NOMO-1 treated with DMSO at 0.1 percent for 48 hours (cell line): ENCODE measurements at regions not wholly inside any gene's neighbourhood (a gene's known extent, or its start where the extent isn't known, plus 50 kb on each side); places are given as distances from the start of the nearest gene placed in this dataset.

Experiments used
- DNase-seq: peaks from one replicate; lab custom pipeline; 2025; ENCODE audit not compliant: unreplicated experiment; lab: John Stamatoyannopoulos, UW

DNA sequence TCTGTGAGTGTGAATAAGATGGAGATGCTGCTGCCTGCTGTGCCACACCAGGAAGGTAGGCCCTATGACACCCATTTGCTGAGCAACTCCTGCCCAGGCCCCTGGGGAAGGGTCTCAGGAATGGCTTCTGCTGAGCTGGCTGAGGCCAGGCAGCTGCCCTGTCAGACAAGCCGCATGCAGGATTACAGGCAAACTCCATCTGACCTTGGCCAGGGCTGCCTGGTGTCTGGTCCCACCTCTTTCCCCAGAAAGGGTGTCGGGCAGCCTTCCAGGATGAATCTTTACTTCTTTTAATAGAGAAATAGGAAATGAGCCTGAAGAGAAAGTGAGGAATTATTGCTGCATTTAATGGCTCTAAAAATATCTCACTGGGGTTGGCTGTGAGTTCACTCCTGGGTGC, 182.5 kb downstream of the IRX5 start:
- DNase-seq = no peak

DNA sequence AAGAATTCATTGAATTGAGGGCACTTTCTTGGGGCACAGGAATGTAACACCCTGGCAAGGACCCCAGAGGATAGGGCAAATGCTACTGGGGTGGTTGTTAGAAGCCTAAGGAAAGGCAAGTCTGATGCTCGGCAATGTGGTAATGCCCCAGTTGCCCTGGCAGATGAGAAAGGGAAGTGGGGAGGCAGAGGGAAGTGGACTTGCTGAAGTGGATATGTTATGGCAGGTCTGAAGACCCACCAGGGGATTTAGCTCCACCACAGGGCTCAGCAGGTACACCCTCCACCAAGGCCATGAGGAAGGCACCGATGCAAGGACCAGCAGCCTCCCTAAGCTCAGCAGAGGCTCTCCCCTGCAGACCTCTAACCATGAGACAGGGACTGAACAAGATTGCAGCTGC, 184.8 kb downstream of the IRX5 start:
- DNase-seq = peak; percentile 15

DNA sequence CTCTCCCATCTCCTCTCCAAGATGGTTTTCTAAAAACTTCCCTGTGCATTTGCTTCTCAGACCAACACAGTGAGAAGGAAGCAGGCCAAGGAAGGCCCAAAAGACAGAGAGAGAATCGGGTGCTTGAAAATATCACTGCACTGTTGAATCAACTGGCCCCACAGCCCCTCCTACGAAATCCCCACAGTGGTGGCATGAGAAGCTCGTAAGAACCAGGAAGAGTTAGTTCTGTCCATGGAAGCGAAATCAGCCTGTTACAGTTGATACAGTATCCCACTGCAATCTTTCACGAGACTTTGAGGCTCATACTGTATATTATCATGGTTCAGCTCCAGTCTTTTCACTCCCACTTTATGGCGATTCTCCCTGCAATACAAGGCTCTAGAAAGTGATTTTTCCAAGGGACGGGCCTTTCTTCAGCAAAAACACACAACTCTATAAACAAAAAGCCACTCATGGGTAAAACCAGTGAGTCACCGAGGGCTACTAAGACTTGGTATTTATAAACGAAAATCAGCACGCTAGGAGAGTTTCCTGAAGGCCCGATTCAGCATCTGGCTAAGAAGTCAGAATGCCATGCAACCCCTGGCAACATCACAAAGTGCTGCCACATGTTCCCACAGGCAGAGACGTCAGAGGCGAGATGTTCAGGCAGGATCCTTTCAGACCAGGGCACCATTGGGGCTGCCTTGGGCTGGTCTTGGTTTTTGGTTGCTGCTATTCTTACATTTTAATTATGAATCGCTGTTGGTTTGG, 185.7 kb downstream of the IRX5 start:
- DNase-seq = no peak

DNA sequence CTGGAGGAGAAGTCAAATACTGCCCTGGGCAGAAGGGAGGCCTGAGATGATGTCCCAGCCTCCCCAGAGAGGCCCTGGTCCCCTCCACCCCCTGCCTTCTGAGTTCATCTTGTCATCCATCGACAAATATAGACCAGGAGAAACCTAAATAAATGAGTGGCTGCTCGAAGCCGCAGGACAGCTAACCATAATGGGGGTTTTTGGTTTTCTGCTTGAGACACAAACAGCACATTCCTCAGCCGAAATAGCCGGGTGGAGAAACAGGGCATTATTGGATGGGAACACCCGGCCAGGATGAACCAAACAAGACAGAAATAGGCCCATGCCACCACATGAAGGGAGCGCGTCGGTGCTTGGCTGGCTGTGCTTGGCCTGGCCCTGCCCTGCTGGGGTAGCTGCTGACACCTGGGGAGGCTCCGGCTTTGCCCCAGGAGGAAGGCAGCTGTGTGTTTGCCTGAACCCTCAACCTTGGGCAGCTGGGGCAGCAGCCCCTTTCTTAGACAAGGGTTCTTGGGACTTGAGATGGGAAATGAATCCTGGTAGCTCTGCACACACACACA, 188.1 kb downstream of the IRX5 start:
- DNase-seq = no peak

DNA sequence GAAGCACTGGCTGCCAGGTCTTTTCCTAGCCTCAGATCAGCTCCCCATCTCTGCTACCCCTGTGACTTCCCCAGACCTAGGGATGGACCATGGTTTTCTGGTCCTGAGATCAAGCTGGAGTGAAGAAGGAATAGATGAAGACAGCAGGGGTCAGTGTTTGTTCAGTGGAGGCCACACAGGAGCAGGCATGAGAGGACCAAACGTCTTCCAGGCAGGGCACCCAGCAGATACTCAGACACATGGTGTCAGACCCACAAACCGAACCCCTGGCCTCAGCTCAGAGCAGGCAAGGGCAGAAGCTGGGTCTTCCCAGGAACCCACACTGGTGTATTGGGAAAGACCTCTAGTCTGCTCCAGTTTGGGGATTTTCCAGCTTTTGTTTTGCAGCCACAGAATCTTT, 189.7 kb downstream of the IRX5 start:
- DNase-seq = peak; percentile 1

DNA sequence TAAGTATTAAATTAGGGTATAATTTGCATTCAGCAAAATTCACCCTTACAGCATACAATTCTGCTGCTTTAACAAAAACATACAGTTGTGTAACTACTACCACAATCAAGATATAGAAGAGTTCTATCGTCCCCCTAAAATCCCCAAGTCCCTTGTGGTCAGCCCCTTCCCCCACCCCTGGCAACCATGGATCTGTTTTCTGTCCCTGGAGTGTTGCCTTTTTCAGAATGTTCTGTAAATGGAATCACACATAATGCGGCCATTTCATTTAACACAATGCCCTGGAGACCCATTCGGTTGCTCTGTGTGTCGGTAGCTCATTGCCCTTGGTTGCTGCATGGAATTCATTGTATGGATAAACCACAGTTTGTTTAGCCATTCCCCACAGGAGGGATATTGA, 190.2 kb downstream of the IRX5 start:
- no peak for DNase-seq

DNA sequence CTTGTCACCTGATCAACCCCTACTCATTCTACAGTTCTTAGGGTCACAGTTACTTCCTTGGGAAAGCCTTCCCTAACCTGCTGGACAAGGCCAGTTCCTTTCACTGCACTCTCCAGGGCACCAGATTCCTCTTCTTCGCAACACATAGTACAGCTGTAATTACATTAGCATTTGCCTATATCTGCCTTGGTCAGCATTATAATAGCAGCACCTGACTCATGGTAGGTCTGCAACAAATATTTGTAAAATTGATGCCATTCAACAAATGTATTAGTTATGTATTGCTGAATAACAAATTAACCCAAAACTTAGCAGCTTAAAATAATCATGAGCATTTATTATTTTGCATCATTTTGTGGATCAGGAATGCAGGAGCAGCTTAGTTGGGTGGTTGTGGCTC, 193.0 kb downstream of the IRX5 start:
- DNase-seq = no peak

DNA sequence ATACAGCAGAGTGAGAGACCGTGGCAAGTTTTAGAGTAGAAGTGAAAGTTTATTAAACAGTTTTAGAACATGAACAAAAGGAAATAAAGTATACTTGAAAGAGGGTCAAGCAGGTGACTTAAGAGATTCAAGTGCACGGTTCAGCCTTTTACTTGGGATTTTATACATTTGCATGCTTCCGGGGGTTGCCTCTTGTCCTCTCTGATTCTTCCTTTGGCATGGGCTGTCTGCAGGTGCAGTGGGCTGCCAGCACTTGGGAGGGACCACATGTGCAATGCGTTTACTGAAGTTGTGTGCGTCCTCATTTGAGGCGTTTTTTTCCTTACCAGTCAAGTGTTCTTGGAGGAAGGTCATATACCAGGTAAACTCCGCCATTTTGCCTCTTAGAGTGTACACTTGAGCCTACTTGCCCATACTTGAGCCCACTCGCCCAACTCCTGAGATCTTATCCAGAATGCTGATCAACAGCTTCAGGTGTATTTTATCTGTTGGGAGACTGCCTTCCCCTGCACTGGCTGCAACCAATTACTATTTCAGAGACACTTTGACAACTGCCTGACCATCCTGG, 195.2 kb downstream of the IRX5 start:
- DNase-seq = no peak

DNA sequence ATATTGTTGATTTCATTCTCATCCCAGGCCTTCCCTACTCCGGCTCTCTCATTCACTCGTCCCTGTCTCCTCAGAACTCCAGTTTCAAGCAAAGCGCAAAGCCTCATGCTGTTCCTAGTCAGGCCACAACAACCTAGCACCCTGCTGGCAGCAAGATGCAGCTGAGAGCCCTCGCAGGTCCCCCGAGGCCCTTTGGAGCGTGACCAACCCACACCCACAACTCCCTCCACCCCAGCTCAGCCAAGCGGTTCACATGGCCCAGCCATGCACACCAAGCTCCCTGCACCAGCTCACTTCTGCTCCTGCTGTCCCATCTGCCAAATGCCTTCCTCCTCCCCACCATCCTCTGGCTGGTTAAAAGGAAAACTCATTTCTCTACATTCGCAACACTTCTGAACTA, 195.8 kb downstream of the IRX5 start:
- DNase-seq = no peak

DNA sequence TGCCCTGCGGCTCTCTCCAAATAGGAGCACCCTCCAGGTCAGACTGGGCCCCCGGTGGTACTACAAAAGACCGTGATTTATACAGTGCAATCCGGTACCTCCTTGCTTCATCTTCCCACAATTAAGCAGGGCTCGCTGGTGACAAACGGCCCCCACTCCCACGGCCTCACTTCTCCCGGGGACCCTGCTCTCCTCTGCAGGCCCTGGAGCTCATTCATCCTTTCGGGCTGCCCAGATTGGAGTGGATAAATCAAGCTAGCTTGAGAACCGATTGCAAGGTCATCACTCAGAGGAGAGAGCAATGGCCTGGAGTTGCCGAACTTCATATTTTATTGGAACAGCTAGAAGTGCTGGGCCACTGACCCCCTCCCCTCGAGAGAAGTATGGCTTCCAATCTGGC, 193.5 kb upstream of the IRX6 start:
- DNase-seq = no peak

DNA sequence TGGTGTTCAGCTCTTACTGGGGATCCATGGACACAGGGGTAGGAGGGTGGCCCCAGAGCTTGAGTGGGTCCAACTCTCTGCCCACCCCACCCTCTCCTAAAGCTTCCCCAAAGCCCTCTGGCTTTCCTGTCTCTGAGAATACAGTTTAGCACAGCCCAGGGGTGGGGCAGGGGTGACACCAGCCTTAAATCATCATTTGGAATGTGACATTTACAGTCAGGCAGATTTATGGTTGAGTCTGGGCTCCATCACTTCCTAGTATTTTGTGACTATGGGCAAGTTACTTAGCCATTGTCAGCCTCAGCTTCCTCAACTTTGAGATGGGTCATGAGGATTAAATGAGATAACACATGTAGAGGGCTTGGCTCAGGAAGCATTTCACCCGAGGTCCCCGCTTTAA, 193.1 kb upstream of the IRX6 start:
- DNase-seq = no peak

DNA sequence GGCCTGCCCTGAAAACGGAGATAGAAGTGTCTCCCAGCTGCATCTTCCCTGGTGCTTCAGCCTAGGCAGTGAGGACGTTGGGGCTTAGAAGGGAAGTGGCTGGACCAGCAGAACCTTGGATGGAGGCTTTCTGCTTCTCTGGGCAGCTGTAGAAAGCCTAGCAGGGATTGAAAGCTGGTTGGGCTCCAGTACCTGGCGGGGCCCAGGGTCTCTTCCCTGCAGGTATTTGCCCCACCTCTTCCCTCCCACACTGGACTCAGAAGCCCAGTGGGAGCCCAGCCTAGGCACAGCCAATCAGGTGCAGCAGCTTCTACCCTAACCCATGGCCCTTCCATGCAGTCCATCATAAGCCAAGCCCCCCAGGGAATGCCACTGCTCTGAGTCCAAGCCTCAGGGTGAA, 190.3 kb upstream of the IRX6 start:
- no peak for DNase-seq

DNA sequence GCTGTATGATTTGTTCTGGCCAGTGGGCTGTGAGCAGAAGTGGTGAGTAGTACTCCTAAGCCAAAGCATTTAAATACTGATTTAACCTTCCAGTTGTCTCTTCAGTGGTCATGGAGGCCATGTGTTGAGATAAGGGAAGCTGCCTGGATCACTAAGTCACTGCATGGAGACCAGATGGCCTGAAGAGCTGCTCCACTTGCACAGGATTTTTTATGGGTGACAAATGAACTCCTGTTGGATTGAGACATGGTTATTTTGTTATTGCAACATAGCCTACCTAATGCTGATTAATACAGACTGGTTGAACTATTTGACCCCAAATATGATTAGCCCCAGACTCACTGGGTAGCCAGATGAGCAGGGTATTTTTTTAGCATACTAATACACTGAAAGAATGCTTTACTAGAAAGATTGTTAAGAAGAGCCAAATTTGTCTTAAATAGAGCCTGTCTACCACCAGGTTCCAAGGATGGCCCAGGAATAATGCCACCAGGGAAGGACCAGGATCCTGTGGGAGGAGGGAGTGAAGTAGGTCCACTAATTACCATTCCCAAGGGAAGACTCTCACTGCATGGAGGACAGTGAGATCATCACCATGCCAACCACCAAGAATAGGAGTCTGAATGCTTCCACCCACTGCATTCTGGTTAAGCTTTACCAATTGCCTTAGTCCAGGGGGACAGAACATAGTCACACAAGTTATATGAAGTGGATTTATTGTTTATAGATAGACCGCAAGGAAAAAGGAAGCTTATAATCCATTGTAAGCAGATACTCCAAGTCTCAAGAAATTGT, 187.4 kb upstream of the IRX6 start:
- no peak for DNase-seq

DNA sequence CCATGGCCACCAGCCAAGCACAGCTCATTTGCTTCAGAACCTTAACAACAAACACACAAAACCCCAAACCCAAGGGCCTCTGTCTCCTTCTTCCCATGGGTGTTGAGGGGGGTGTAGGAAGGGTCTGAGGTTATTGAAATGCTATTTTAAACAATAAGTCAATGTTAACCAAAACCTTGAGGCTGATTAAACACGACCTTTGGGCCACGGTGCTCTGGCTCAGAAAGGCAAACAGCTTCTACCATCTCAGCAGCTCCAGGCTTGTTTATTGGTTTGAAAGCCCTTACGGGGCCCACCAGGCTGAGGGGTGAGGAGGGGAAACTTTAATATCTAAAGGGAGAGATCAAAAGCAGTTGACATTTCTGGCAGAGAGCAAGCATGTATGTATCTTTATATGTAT, 185.7 kb upstream of the IRX6 start:
- no peak for DNase-seq

DNA sequence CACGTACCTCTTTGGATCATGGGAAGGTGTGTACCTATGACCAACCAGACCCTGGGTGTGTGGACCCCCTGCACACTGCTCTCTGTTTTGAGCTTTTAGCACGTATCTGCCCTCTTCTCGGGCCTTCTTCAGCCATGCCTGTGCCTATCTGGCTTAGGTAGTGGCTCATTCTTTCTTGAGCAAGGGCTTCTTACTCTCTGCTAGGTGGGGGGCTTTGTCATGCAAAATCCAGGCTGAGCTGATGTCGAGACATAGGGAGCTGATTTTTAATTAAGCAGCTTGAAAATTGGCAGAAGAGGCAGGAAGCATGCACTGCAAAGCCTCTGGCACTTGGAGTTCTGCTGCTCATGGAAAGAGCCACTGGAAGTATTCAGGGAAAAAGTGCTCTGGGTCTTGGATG, 181.6 kb upstream of the IRX6 start:
- no peak for DNase-seq

DNA sequence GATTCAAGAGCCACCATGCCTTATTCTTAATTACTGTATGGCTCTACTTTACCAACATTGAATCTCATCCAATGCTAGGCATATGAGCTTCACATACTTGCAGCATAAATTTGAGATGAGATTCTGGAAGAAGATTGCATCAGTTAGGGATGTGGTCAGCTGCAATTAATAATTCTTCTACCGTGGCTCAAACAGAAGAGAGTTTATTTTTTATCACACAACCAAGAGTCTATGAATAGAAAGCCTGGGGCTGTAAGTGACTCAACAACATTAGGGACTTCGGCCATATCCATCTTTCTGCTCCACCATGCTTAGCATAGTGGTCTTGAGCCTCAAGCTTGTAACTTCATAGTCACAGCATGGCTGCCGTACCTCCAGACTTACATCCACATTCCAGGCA, 179.4 kb upstream of the IRX6 start:
- peak; percentile 40 for DNase-seq

DNA sequence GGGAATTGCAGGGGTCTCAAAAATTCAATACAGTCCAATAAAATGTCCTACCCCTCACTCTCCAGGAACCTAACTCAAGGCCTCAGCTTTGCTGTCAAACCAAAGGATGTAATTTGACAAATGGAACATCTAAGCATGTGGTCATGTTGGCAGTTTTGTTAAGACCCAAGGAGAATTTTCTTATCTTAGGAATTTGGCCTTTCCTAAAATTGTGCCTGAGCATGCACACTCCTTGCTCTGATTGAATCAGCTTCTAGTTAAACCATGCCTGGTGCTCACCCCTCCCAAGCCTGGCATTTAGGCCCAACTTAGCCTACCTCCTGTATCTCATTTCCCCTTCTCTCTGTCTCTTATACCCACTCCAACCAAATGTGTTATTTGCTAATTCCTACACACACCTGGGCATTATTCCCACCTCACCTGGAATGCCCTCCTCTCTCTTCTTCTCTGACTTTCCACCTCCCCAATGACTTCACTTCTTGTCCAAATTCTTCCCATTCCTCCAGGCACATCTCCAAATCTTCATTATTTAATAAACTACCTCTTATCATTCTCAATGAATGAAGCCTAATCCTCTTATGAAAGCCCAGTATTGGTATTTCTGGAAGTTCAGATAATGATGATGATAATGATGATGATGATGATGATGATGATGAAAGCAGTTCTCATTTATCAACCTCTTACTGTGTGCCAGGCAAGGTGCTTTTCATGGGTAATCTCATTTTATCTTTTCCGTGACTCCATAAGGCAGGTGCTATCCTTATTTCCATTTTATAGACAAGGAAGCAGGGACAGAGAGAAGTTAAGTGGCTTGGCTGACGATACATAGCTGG, 178.0 kb upstream of the IRX6 start:
- no peak for DNase-seq

DNA sequence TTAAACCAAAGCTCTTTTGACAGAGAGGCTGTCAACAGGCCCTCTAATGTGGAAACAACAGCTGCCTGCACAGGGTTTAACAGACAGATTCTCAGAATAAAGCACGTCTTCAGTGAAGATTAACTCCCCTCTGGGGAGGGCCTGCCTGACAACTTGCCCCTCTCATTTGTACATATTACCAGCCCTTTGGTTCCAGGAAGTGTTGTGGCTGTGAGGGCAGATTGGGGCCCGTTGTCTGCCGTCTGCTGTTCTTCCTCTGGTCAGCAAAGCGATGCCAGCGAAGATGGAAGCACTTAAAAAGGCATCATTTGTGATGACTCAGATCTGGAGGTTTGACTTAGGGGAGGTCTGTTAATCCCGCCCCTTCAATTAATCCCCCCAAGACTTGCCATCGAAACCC, 177.0 kb upstream of the IRX6 start:
- no peak for DNase-seq

DNA sequence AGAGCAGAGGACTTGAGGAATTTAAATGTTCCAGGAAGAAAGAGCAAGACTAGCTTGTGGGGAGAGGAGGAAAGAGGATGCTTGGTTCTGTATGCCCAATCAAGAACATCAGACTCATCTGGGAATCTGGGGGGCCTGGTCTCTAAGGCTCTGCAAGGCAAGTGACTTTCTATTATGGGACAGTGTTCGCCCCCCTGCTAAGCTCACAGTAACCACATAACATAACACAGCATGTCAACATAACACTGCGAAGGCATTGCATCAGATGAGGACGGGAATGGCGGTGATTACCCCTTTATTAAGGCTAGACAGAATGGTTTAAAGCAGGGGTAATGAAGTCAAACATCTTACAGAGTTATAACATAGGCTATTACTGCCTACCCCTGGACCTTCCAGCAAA, 176.6 kb upstream of the IRX6 start:
- no peak for DNase-seq

DNA sequence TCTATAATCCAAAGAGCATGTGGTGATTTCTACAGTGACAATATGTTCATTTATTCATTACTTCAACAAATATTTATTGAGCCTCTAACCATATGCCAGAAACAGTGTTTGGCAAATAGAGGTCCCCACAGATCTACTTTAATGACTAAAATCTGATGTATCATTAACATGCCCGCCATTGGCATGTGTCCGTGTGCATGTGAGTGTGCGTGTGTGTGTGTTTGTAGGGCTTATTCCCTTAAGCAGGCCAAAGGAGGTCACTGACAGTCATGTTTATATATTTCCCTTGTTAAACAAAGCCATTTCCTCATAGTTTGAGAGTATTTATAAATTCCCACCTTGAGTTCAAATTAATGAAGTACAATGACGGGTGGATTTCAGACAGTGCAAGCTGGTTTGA, 174.4 kb upstream of the IRX6 start:
- no peak for DNase-seq
